GM18870 (cell line): ENCODE measurements at regions not wholly inside any gene's neighbourhood (a gene's known extent, or its start where the extent isn't known, plus 50 kb on each side); places are given as distances from the start of the nearest gene placed in this dataset.

Source experiments
- ATAC-seq: cut with Tn5 transposase; IDR thresholded peaks from one replicate; pipeline ENCODE4 v1.9.1; 2021; ENCODE audit warnings: moderate library complexity; ENCODE audit not compliant: unreplicated experiment

GRCh38 chr17:79164913-79165695, 90.5 kb downstream of the ENGASE start:
- no peak for ATAC-seq

- ATAC-seq, result no peak
These were observed 89.8 kb downstream of the ENGASE start for GRCh38 chr17:79164408-79164807.

GRCh38 chr17:79163071-79163470, 88.4 kb downstream of the ENGASE start:
- no peak for ATAC-seq

GRCh38 chr17:79162012-79162963, 87.7 kb downstream of the ENGASE start:
- no peak for ATAC-seq

GRCh38 chr17:79160980-79161636, 86.5 kb downstream of the ENGASE start:
- ATAC-seq, result no peak

- no peak for ATAC-seq
These were observed 85.3 kb downstream of the ENGASE start for GRCh38 chr17:79159926-79160325.

GRCh38 chr17:79159471-79159870, 84.8 kb downstream of the ENGASE start:
- no peak for ATAC-seq

GRCh38 chr17:79156463-79157095, 82.0 kb downstream of the ENGASE start:
- no peak for ATAC-seq

- ATAC-seq, result no peak
These were observed 81.1 kb downstream of the ENGASE start for GRCh38 chr17:79155701-79156100.

- ATAC-seq, result no peak
These were observed 80.4 kb downstream of the ENGASE start for GRCh38 chr17:79154951-79155585.

- no peak for ATAC-seq
These were observed 79.8 kb downstream of the ENGASE start for GRCh38 chr17:79154446-79154845.

- no peak for ATAC-seq
These were observed 78.9 kb downstream of the ENGASE start for GRCh38 chr17:79153367-79154130.

- ATAC-seq, result no peak
These were observed 78.0 kb downstream of the ENGASE start for GRCh38 chr17:79152636-79153035.

- ATAC-seq, result no peak
These were observed 77.5 kb downstream of the ENGASE start for GRCh38 chr17:79152110-79152509.

- ATAC-seq, result no peak
These were observed 76.2 kb downstream of the ENGASE start for GRCh38 chr17:79150799-79151198.

GRCh38 chr17:79150035-79150733, 75.6 kb downstream of the ENGASE start:
- no peak for ATAC-seq

- ATAC-seq, result no peak
These were observed 74.0 kb downstream of the ENGASE start for GRCh38 chr17:79148584-79148983.

GRCh38 chr17:79147746-79148506, 73.3 kb downstream of the ENGASE start:
- ATAC-seq, result no peak
